Caco-2 (cell line): ENCODE measurements at regions not wholly inside any gene's neighbourhood (a gene's known extent, or its start where the extent isn't known, plus 50 kb on each side); places are given as distances from the start of the nearest gene placed in this dataset.
A peak's percentile ranks its signal among the peaks of the same experiment; 100 is the strongest.
"Not testable (repeated sequence)": the region's sequence is repeated elsewhere in the genome, so short reads cannot be mapped to it uniquely, and the experiment has no call there.

Experiments used
- BruUV-seq: library from RNA; stranded (reverse); fragments of 400-500 nt; replicated peaks from 2 replicates; lab custom pipeline; 2021; lab: Mats Ljungman, UMichigan
- CTCF ChIA-PET: fragments of 300-600 bp; sonication (Branson Sonifier 250); formaldehyde crosslinking; loops from one replicate; lab custom pipeline; 2022; ENCODE audit warnings: antibody characterized with exemption; lab: Charles Lee
- POLR2A ChIA-PET: fragments of 300-600 bp; sonication (Branson Sonifier 250); formaldehyde crosslinking; loops from one replicate; lab custom pipeline; 2022; ENCODE audit warnings: antibody characterized with exemption; lab: Charles Lee
- DNase-seq, 2 experiments: peaks; one replicate each; pipeline versions ENCODE4 v3.0.0 to v3.0.0-alpha.2; 2020 to 2022
- H3K27me3 ChIP-seq: replicated peaks from 2 replicates; pipeline ENCODE4 v1.6.0; 2011; ENCODE audit warnings: low read length; ENCODE audit not compliant: control insufficient read depth, insufficient read depth
- H3K36me3 ChIP-seq: 2 replicates; pipeline ENCODE4 v1.5.1; 2011; ENCODE audit warnings: low read length; ENCODE audit not compliant: control insufficient read depth, insufficient read depth
- H3K4me1 ChIP-seq: fragments of 250-450 bp; sonication (Bioruptor Pico); 2 replicates; pipeline ENCODE4 v1.5.1; 2020; ENCODE audit warnings: mild to moderate bottlenecking
- H3K4me3 ChIP-seq: 2 replicates; pipeline ENCODE4 v1.5.1; 2011; ENCODE audit warnings: low read depth, mild to moderate bottlenecking, control low read depth, low read length
- H3K9me3 ChIP-seq: fragments of 250-450 bp; sonication (Bioruptor Pico); 2 replicates; pipeline ENCODE4 v1.5.1; 2020; ENCODE audit warnings: mild to moderate bottlenecking, moderate library complexity
- H3K27ac Mint-ChIP-seq: one replicate; pipeline ENCODE4 v1.8.0; 2022; ENCODE audit warnings: mixed read lengths; ENCODE audit not compliant: unreplicated experiment
- H3K27me3 Mint-ChIP-seq: one replicate; pipeline ENCODE4 v1.8.0; 2022; ENCODE audit warnings: mixed read lengths; ENCODE audit not compliant: insufficient read depth, unreplicated experiment
- H3K36me3 Mint-ChIP-seq: one replicate; pipeline ENCODE4 v1.8.0; 2022; ENCODE audit warnings: mild to moderate bottlenecking, mixed read lengths; ENCODE audit not compliant: insufficient read depth, unreplicated experiment
- H3K4me1 Mint-ChIP-seq: one replicate; pipeline ENCODE4 v1.8.0; 2022; ENCODE audit warnings: low read depth, mixed read lengths; ENCODE audit not compliant: unreplicated experiment
- H3K4me3 Mint-ChIP-seq: one replicate; pipeline ENCODE4 v1.8.0; 2022; ENCODE audit warnings: mild to moderate bottlenecking, moderate library complexity, mixed read lengths; ENCODE audit not compliant: unreplicated experiment
- H3K9me3 Mint-ChIP-seq: one replicate; pipeline ENCODE4 v1.8.0; 2022; ENCODE audit warnings: mixed read lengths; ENCODE audit not compliant: unreplicated experiment
- CTCF ChIP-seq, 2 experiments: fragments of 200-600 bp in 1 of 2; IDR thresholded peaks; 1 replicate in 1 of 2; 2 replicates in 1 of 2; pipeline versions ENCODE4 v1.5.1 to v1.8.0; 2011 to 2022; ENCODE audit warnings: antibody characterized with exemption in 1 of 2, control low read depth in 1 of 2, inconsistent platforms in 1 of 2, low read depth in 1 of 2, low read length in 1 of 2, mild to moderate bottlenecking in 1 of 2, moderate library complexity in 1 of 2; ENCODE audit not compliant: insufficient read depth in 1 of 2, severe bottlenecking in 1 of 2, unreplicated experiment in 1 of 2
- intact Hi-C: fragments of 100-400 bp; cut with micrococcal nuclease; formaldehyde crosslinking; loops from one replicate; pipeline ENCODE4 v1.10.0; 2022; ENCODE audit not compliant: unreplicated experiment

- H3K27me3 ChIP-seq, BruUV-seq, intact Hi-C loops, H3K4me1 ChIP-seq, H3K4me3 Mint-ChIP-seq, H3K36me3 ChIP-seq, H3K9me3 Mint-ChIP-seq, H3K4me1 Mint-ChIP-seq, H3K36me3 Mint-ChIP-seq, H3K4me3 ChIP-seq, POLR2A ChIA-PET, H3K9me3 ChIP-seq, H3K27ac Mint-ChIP-seq: not testable (repeated sequence)
- peak; percentile 23 for TF ChIP-seq CTCF (IDR thresholded peaks at IDR 0.05; ENCODE audit: insufficient read depth in 1 of 2, low read depth in 1 of 2, low read length in 1 of 2, severe bottlenecking in 1 of 2, unreplicated experiment in 1 of 2)
- peak in 1 of 2 experiments; percentile 12 for DNase-seq
- H3K27me3 Mint-ChIP-seq, result peaks cover 18% of the 10 kb centered on the region
- CTCF ChIA-PET, result interaction anchor here (0.9 to 1.3 kb wide), 2 partner anchors 12 to 14 kb away, joined by 4 to 10 read pairs; no protein-coding TSS in a partner anchor
Measured at GRCh38 chr13:111440492-111440891, 120.0 kb downstream of the TEX29 start.

GRCh38 chr13:111443981-111444380 lies 123.5 kb downstream of the TEX29 start:
- Mint-ChIP-seq H3K9me3 (no peaks in the 10 kb centered on the region), H3K4me3 (no peak overlapping the region), H3K36me3 (no peaks in the 10 kb centered on the region), H3K27ac (no peak overlapping the region), H3K4me1 (no peaks in the 10 kb centered on the region), H3K27me3 (peaks cover 23% of the 10 kb centered on the region)
- no peak overlapping the region for H3K4me3 ChIP-seq
- no peaks in the 10 kb centered on the region for H3K4me1 ChIP-seq
- ChIA-PET POLR2A (no interaction called here), CTCF (no interaction called here)
- TF ChIP-seq CTCF (IDR thresholded peaks at IDR 0.05; ENCODE audit: insufficient read depth in 1 of 2, low read depth in 1 of 2, low read length in 1 of 2, severe bottlenecking in 1 of 2, unreplicated experiment in 1 of 2), result no peak
- no peaks in the 10 kb centered on the region for H3K36me3 ChIP-seq
- no peaks in the 10 kb centered on the region for H3K27me3 ChIP-seq
- no TSS peak for BruUV-seq
- DNase-seq, result no peak
- intact Hi-C loops, result no loop called here
- H3K9me3 ChIP-seq, result no peaks in the 10 kb centered on the region

- H3K27ac Mint-ChIP-seq, result no peak overlapping the region
- H3K27me3 ChIP-seq, result no peaks in the 10 kb centered on the region
- POLR2A ChIA-PET, result no interaction called here
Measured at GRCh38 chr13:111448504-111448903, 128.1 kb downstream of the TEX29 start.

More at GRCh38 chr13:111448504-111448903, 128.1 kb downstream of the TEX29 start:
- Mint-ChIP-seq H3K36me3 (no peaks in the 10 kb centered on the region), H3K4me1 (no peaks in the 10 kb centered on the region), H3K27me3 (peaks cover 25% of the 10 kb centered on the region), H3K9me3 (peaks cover 9% of the 10 kb centered on the region), H3K4me3 (no peak overlapping the region)
- intact Hi-C loops, result no loop called here
- Histone ChIP-seq H3K4me3 (no peak overlapping the region), H3K4me1 (no peaks in the 10 kb centered on the region), H3K36me3 (no peaks in the 10 kb centered on the region), H3K9me3 (peaks cover 3% of the 10 kb centered on the region; the same call in 1 of the 2 replicates)
- no peak for TF ChIP-seq CTCF (IDR thresholded peaks at IDR 0.05; ENCODE audit: insufficient read depth in 1 of 2, low read depth in 1 of 2, low read length in 1 of 2, severe bottlenecking in 1 of 2, unreplicated experiment in 1 of 2)
- no TSS peak for BruUV-seq
- DNase-seq, result no peak
- CTCF ChIA-PET, result no interaction called here
